GM06990 (cell line): ENCODE measurements at regions not wholly inside any gene's neighbourhood (a gene's known extent, or its start where the extent isn't known, plus 50 kb on each side); places are given as distances from the start of the nearest gene placed in this dataset.
A peak's percentile ranks its signal among the peaks of the same experiment; 100 is the strongest.

ENCODE experiments used
- DNase-seq: peaks from one replicate; pipeline ENCODE4 v3.0.0-alpha.2; 2011; ENCODE audit not compliant: insufficient read length; ENCODE audit errors: extremely low read depth
- H3K27me3 ChIP-seq: replicated peaks from 2 replicates; pipeline ENCODE4 v1.6.0; 2011; ENCODE audit warnings: low read length; ENCODE audit not compliant: control insufficient read depth, insufficient read depth
- H3K36me3 ChIP-seq: 2 replicates; pipeline ENCODE4 v1.5.1; 2011; ENCODE audit warnings: low read length; ENCODE audit not compliant: control insufficient read depth, insufficient read depth
- H3K4me3 ChIP-seq: replicated peaks from 2 replicates; pipeline ENCODE4 v1.5.1; 2011; ENCODE audit warnings: low read depth, mild to moderate bottlenecking, control low read depth, low read length
- TF ChIP-seq, protein P1 (sequence below): IDR thresholded peaks from 2 replicates; pipeline ENCODE4 v1.5.1; 2011; ENCODE audit warnings: low read length, control low read depth, mild to moderate bottlenecking, inconsistent platforms; ENCODE audit not compliant: insufficient read depth, poor library complexity, severe bottlenecking

DNA sequence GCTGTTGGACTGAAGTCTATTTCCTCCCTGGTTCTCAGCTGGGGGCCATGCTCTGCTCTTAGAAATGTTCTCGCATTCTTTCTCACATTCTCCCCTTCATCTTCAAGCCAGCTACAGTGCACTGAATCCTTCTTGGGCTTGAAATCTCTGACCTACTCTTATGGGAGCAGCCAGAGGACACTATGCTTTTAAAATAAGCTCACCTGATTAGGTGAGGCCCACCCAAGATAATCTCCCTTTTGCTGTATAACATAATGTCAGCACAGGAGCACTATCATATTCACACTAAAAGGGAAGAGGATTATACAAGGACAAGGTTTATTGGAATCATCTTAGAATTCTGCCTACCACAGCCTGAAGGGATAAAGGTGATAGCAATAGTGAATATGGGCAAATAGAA, 146.3 kb downstream of the ZNF674 start:
- no peaks in the 10 kb centered on the region for H3K27me3 ChIP-seq
- H3K36me3 ChIP-seq, result no peaks in the 10 kb centered on the region
- no peak for DNase-seq
- TF ChIP-seq, protein P1, sequence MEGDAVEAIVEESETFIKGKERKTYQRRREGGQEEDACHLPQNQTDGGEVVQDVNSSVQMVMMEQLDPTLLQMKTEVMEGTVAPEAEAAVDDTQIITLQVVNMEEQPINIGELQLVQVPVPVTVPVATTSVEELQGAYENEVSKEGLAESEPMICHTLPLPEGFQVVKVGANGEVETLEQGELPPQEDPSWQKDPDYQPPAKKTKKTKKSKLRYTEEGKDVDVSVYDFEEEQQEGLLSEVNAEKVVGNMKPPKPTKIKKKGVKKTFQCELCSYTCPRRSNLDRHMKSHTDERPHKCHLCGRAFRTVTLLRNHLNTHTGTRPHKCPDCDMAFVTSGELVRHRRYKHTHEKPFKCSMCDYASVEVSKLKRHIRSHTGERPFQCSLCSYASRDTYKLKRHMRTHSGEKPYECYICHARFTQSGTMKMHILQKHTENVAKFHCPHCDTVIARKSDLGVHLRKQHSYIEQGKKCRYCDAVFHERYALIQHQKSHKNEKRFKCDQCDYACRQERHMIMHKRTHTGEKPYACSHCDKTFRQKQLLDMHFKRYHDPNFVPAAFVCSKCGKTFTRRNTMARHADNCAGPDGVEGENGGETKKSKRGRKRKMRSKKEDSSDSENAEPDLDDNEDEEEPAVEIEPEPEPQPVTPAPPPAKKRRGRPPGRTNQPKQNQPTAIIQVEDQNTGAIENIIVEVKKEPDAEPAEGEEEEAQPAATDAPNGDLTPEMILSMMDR, result no peak
- no peak overlapping the region for H3K4me3 ChIP-seq

DNA sequence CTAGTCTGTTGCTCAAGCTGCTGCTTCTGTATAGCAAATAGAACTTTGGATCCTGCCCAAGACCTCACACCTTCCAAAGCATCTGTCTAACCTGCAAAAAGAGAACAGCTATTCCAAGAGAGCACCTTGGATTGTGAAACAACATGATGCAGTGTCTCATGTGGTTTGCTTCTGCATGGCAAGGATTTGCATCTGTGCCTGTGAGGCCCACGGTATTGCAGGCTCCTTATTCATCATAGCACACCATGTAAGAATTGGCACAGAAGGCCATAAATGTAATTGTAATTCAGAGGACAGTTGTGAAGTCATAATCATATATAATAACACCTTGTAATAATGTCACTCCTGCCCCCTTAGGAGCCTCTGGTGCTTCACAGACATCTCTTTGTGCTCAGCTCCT, 147.1 kb downstream of the ZNF674 start:
- Histone ChIP-seq H3K36me3 (no peaks in the 10 kb centered on the region), H3K27me3 (no peaks in the 10 kb centered on the region), H3K4me3 (no peak overlapping the region)
- no peak for DNase-seq
- TF ChIP-seq, protein P1, result no peak

DNA sequence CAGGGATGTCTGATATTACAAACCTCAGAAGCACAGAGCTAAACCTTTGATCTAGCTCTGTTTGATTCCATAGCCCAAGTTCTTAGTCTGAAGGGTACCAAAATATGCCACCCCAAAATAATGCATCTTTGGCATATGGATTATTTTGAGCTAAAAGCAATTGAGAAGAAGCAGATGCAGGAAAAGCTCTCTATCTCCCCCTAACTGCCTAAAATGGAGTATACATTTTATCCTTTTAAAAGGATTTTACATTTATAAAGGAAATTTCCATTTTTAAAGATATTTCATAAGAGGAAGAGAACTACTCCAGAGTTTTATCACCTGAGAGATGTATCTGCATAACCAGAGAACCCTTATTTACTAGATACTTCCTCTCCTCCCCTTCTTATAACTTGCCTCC, 158.7 kb downstream of the ZNF674 start:
- no peak for DNase-seq
- TF ChIP-seq, protein P1, result peak; percentile 43
- no peak overlapping the region for H3K4me3 ChIP-seq
- no peaks in the 10 kb centered on the region for H3K36me3 ChIP-seq
- no peaks in the 10 kb centered on the region for H3K27me3 ChIP-seq

DNA sequence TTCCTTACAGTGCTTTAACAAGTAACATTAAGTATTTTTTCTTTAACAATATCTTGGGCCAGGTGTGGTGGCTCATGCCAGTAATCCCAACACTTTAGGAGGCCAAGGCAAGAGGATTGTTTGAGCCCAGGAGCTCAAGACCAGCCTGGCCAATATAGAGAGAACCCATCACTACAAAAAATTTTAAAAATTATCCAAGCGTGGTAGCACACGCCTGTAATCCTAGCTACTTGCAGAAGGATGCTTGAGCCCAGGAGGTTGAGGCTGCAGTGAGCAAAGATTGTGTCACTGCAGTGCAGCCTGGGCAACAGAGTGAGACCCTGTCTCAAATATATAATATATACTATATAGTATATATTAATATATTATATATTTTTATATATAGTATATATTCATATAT, 162.2 kb downstream of the ZNF674 start:
- TF ChIP-seq, protein P1, result no peak
- no peak overlapping the region for H3K4me3 ChIP-seq
- no peaks in the 10 kb centered on the region for H3K36me3 ChIP-seq
- no peaks in the 10 kb centered on the region for H3K27me3 ChIP-seq
- DNase-seq, result no peak

DNA sequence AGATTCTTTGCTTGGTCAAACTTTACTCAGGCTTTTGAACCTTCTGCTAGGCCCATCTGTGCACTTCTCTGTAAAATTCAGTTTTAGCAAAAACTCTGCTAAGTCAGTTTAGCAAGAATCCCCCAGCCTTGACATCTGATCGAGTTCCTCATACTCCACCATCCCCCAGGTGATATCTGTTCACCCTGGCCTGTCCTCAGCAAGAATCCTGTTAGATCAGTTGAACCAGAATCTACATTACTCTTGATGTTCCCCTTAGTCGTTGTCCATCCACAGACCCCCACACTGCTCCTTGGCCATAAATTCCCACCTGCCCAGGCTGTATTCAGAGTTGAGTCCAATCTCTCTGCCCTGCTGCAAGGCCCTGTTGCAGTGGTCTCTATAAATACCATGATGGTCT, 162.6 kb downstream of the ZNF674 start:
- H3K27me3 ChIP-seq, result no peaks in the 10 kb centered on the region
- DNase-seq, result no peak
- TF ChIP-seq, protein P1, result no peak
- H3K4me3 ChIP-seq, result no peak overlapping the region
- no peaks in the 10 kb centered on the region for H3K36me3 ChIP-seq

DNA sequence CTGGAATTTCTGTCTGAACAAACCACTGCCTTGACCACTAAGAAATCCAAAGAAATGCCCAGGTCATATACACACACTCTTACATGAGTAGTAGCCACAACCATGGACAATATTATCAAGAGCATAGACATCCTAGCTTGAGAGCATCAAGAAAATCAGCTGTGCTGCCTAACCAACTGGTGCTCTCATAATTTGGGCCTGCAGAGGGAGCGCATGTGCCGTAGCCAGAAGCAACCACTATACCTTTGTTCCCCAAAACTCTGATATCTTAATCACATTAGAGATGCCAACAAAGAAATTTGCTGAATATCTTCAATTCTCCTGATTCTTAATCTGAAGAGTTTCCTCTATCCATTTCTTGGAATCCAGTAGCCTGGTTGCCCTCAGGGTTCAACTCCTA, 163.6 kb downstream of the ZNF674 start:
- TF ChIP-seq, protein P1, result peak; percentile 79
- Histone ChIP-seq H3K4me3 (no peak overlapping the region), H3K36me3 (no peaks in the 10 kb centered on the region), H3K27me3 (no peaks in the 10 kb centered on the region)
- DNase-seq, result peak; percentile 9
